Upper lobe of left lung (tissue), 4 donors: ENCODE measurements at regions not wholly inside any gene's neighbourhood (a gene's known extent, or its start where the extent isn't known, plus 50 kb on each side); places are given as distances from the start of the nearest gene placed in this dataset.

Source experiments
- EP300 ChIP-seq, 4 donors: sonication (generic); formaldehyde crosslinking; IDR thresholded peaks; one replicate each; pipeline ENCODE4 v1.5.1; 2017; ENCODE audit warnings: antibody characterized with exemption in 4 of 4, control low read depth in 2 of 4
- POLR2A ChIP-seq, 4 donors: fragments of 450-650 bp; IDR thresholded peaks; one replicate each; pipeline ENCODE4 v1.5.1; 2016 to 2017; ENCODE audit warnings: antibody characterized with exemption in 4 of 4, mild to moderate bottlenecking in 2 of 4
- TF ChIP-seq, protein P1 (sequence below), 6 experiments: fragments of 450-650 bp in 4 of 6; fragments of 200-600 bp in 2 of 6; sonication (generic) in 2 of 6; IDR thresholded peaks; one replicate each; pipeline ENCODE4 v1.5.1; 2016 to 2019; ENCODE audit warnings: antibody characterized with exemption in 6 of 6

DNA sequence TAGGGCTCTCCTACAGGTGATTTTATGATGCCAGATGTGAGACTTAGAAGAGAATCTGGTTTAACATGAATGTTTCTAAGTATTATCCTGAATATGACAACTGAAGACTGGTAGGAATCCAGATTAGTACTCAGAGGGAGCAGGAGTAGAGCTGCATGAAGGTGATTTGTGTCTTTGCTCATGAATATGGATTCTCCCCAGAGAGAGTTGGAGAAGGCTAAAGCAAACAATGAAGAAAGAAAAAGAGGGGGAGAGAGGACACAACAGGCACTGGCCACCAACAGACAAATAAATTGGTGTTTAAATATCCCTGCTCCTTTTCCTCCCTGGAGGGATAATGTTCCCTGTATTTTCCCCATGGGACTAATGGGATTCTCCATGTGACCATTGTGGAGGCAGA is 427.0 kb upstream of the KLF12 start:
- TF ChIP-seq, protein P1, sequence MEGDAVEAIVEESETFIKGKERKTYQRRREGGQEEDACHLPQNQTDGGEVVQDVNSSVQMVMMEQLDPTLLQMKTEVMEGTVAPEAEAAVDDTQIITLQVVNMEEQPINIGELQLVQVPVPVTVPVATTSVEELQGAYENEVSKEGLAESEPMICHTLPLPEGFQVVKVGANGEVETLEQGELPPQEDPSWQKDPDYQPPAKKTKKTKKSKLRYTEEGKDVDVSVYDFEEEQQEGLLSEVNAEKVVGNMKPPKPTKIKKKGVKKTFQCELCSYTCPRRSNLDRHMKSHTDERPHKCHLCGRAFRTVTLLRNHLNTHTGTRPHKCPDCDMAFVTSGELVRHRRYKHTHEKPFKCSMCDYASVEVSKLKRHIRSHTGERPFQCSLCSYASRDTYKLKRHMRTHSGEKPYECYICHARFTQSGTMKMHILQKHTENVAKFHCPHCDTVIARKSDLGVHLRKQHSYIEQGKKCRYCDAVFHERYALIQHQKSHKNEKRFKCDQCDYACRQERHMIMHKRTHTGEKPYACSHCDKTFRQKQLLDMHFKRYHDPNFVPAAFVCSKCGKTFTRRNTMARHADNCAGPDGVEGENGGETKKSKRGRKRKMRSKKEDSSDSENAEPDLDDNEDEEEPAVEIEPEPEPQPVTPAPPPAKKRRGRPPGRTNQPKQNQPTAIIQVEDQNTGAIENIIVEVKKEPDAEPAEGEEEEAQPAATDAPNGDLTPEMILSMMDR (IDR thresholded peaks at IDR 0.05): no peak
- TF ChIP-seq EP300 (IDR thresholded peaks at IDR 0.05): no peak
- no peak for TF ChIP-seq POLR2A (IDR thresholded peaks at IDR 0.05)
